CD14-positive monocyte (primary cell): ENCODE measurements at regions not wholly inside any gene's neighbourhood (a gene's known extent, or its start where the extent isn't known, plus 50 kb on each side); places are given as distances from the start of the nearest gene placed in this dataset.

Experiments used
- DNase-seq, 3 donors: peaks; one replicate each; pipeline ENCODE4 v3.0.0-alpha.2; 2011 to 2022
- H2AFZ ChIP-seq: 2 replicates; pipeline ENCODE4 v1.6.0; 2012; ENCODE audit warnings: mild to moderate bottlenecking, low read depth, low read length, inconsistent platforms; ENCODE audit not compliant: insufficient read depth, poor library complexity, severe bottlenecking
- H3K27ac ChIP-seq, 2 donors: 1 replicate in 1 of 2; 2 replicates in 1 of 2; pipeline ENCODE4 v1.5.1; 2012 to 2013; ENCODE audit warnings: low read length in 2 of 2, control low read depth in 1 of 2, inconsistent platforms in 1 of 2, low read depth in 1 of 2, mild to moderate bottlenecking in 1 of 2
- H3K27me3 ChIP-seq, 2 donors: one replicate each; pipeline versions ENCODE4 v1.6.0 to v1.6.1; 2011 to 2013; ENCODE audit warnings: low read length in 2 of 2; ENCODE audit not compliant: control insufficient read depth in 2 of 2, insufficient read depth in 2 of 2
- H3K36me3 ChIP-seq, 2 donors: replicated peaks in 1 of 2; 1 replicate in 1 of 2; 2 replicates in 1 of 2; pipeline versions ENCODE4 v1.5.1 to v1.6.1; 2012 to 2013; ENCODE audit warnings: low read length in 2 of 2, control low read depth in 1 of 2, inconsistent platforms in 1 of 2, mild to moderate bottlenecking in 1 of 2; ENCODE audit not compliant: insufficient read depth in 2 of 2, control insufficient read depth in 1 of 2
- H3K4me1 ChIP-seq, 2 donors: 1 replicate in 1 of 2; 2 replicates in 1 of 2; pipeline versions ENCODE4 v1.5.1 to v1.6.1; 2012 to 2013; ENCODE audit warnings: low read length in 2 of 2, control low read depth in 1 of 2, inconsistent platforms in 1 of 2, mild to moderate bottlenecking in 1 of 2, moderate library complexity in 1 of 2; ENCODE audit not compliant: insufficient read depth in 2 of 2, control insufficient read depth in 1 of 2
- H3K4me2 ChIP-seq: replicated peaks from 2 replicates; pipeline ENCODE3; 2012; ENCODE audit warnings: low read length, moderate library complexity, mild to moderate bottlenecking; ENCODE audit not compliant: poor library complexity, severe bottlenecking; ENCODE audit errors: extremely low read depth
- H3K4me3 ChIP-seq, 3 experiments: fragments of 200-600 bp in 1 of 3; sonication (generic) in 1 of 3; replicated peaks in 1 of 3; 1 replicate in 2 of 3; 2 replicates in 1 of 3; pipeline ENCODE4 v1.5.1; 2011 to 2013; ENCODE audit warnings: low read length in 3 of 3, mild to moderate bottlenecking in 3 of 3, control low read depth in 2 of 3, low read depth in 2 of 3, inconsistent platforms in 1 of 3, moderate library complexity in 1 of 3
- H3K79me2 ChIP-seq: 2 replicates; pipeline ENCODE4 v1.6.0; 2012; ENCODE audit warnings: mild to moderate bottlenecking, control low read depth, inconsistent platforms, low read length, moderate library complexity; ENCODE audit not compliant: insufficient read depth
- H3K9ac ChIP-seq: 2 replicates; pipeline ENCODE4 v1.6.0; 2017; ENCODE audit warnings: low read length, mild to moderate bottlenecking; ENCODE audit not compliant: insufficient read depth, poor library complexity, severe bottlenecking
- H3K9me3 ChIP-seq, 2 donors: replicated peaks in 1 of 2; 1 replicate in 1 of 2; 2 replicates in 1 of 2; pipeline versions ENCODE4 v1.5.1 to v1.6.1; 2012 to 2013; ENCODE audit warnings: low read length in 2 of 2, control low read depth in 1 of 2; ENCODE audit not compliant: control insufficient read depth in 1 of 2, insufficient read depth in 1 of 2
- H4K20me1 ChIP-seq: 2 replicates; pipeline ENCODE4 v1.6.0; 2012; ENCODE audit warnings: mild to moderate bottlenecking, low read length, control low read depth, moderate library complexity; ENCODE audit not compliant: insufficient read depth
- H3K27ac Mint-ChIP-seq, 7 donors: one replicate each; pipeline ENCODE4 v1.8.0; 2020; ENCODE audit warnings: mild to moderate bottlenecking in 7 of 7, mixed read lengths in 7 of 7, moderate library complexity in 6 of 7, inconsistent platforms in 2 of 7
- H3K27me3 Mint-ChIP-seq, 3 donors: one replicate each; pipeline ENCODE4 v1.8.0; 2021 to 2022; ENCODE audit warnings: low read depth in 3 of 3, mild to moderate bottlenecking in 3 of 3, mixed read lengths in 3 of 3, moderate library complexity in 3 of 3, inconsistent platforms in 1 of 3
- H3K36me3 Mint-ChIP-seq, 2 donors: one replicate each; pipeline ENCODE4 v1.8.0; 2020; ENCODE audit warnings: mixed read lengths in 2 of 2, inconsistent platforms in 1 of 2, mild to moderate bottlenecking in 1 of 2
- H3K4me1 Mint-ChIP-seq: one replicate; pipeline ENCODE4 v1.8.0; 2020; ENCODE audit warnings: mild to moderate bottlenecking, mixed read lengths
- H3K4me3 Mint-ChIP-seq, 2 donors: one replicate each; pipeline ENCODE4 v1.8.0; 2020; ENCODE audit warnings: mild to moderate bottlenecking in 2 of 2, mixed read lengths in 2 of 2, moderate library complexity in 1 of 2
- H3K9me3 Mint-ChIP-seq, 7 donors: one replicate each; pipeline ENCODE4 v1.8.0; 2020 to 2022; ENCODE audit warnings: mixed read lengths in 7 of 7, mild to moderate bottlenecking in 6 of 7, moderate library complexity in 6 of 7, inconsistent platforms in 2 of 7
- CTCF ChIP-seq: fragments of 200-600 bp; IDR thresholded peaks from one replicate; pipeline ENCODE4 v1.8.0; 2022; ENCODE audit warnings: antibody characterized with exemption, mild to moderate bottlenecking
- WGBS: methylation state at CpG from one replicate; pipeline ENCODE4 v1.1.5; 2013; ENCODE audit warnings: missing lambda C conversion rate; ENCODE audit not compliant: insufficient coverage; 5-methylcytosine and 5-hydroxymethylcytosine counted together
- intact Hi-C, 2 donors: fragments of 100-400 bp; cut with micrococcal nuclease; formaldehyde crosslinking; loops; one replicate each; pipeline versions ENCODE4 v1.15.0 to v1.15.1; 2023

- no CpG with 5 or more reads among the region's 2 CpGs for WGBS
- H3K9me3 ChIP-seq: peaks cover 0 to 3% of the 10 kb centered on the region in 2 donors
- peaks cover 0 to 7% (median 2%) of the 10 kb centered on the region in 7 donors for H3K9me3 Mint-ChIP-seq
- H3K36me3 Mint-ChIP-seq: no peaks in the 10 kb centered on the region
- H3K36me3 ChIP-seq: no peaks in the 10 kb centered on the region
- H3K79me2 ChIP-seq: no peaks in the 10 kb centered on the region
- H3K27me3 Mint-ChIP-seq: peaks cover 0 to 1% (median 0%) of the 10 kb centered on the region in 3 donors
- no peak overlapping the region for H3K27ac ChIP-seq
- H3K4me1 ChIP-seq: no peaks in the 10 kb centered on the region
- no peaks in the 10 kb centered on the region for H3K4me1 Mint-ChIP-seq
- intact Hi-C loops: no loop called here
- no peaks in the 10 kb centered on the region for H3K27me3 ChIP-seq
- no peaks in the 10 kb centered on the region for H4K20me1 ChIP-seq
- TF ChIP-seq CTCF: no peak
- H3K4me2 ChIP-seq: no peak overlapping the region
- H3K9ac ChIP-seq: no peak overlapping the region
- no peak overlapping the region for H3K4me3 ChIP-seq
- H3K27ac Mint-ChIP-seq: no peak overlapping the region
- H2AFZ ChIP-seq: no peak overlapping the region
- DNase-seq: no peak
- no peak overlapping the region for H3K4me3 Mint-ChIP-seq
These were observed 1113.3 kb downstream of the CDH8 start for GRCh38 chr16:60922920-60923319.

- no peaks in the 10 kb centered on the region for H3K4me1 ChIP-seq
These were observed 1121.9 kb downstream of the CDH8 start for GRCh38 chr16:60914334-60914733.

More at GRCh38 chr16:60914334-60914733, 1121.9 kb downstream of the CDH8 start:
- Mint-ChIP-seq H3K36me3 (no peaks in the 10 kb centered on the region), H3K4me1 (no peaks in the 10 kb centered on the region), H3K9me3 (peaks cover 0 to 3% (median 0%) of the 10 kb centered on the region in 7 donors), H3K27ac (no peak overlapping the region), H3K4me3 (no peak overlapping the region), H3K27me3 (no peaks in the 10 kb centered on the region)
- Histone ChIP-seq H3K4me3 (no peak overlapping the region), H3K4me2 (no peak overlapping the region), H3K9me3 (no peaks in the 10 kb centered on the region), H3K79me2 (no peaks in the 10 kb centered on the region), H4K20me1 (no peaks in the 10 kb centered on the region), H2AFZ (no peak overlapping the region), H3K9ac (no peak overlapping the region), H3K36me3 (no peaks in the 10 kb centered on the region), H3K27me3 (no peaks in the 10 kb centered on the region), H3K27ac (no peak overlapping the region)
- intact Hi-C loops: no loop called here
- TF ChIP-seq CTCF: no peak
- DNase-seq: no peak
- WGBS: no CpG with 5 or more reads among the region's 3 CpGs
